Sigmoid colon (tissue), 6 donors: ENCODE measurements at regions not wholly inside any gene's neighbourhood (a gene's known extent, or its start where the extent isn't known, plus 50 kb on each side); places are given as distances from the start of the nearest gene placed in this dataset.

Source experiments
- DNase-seq: peaks from one replicate; pipeline ENCODE4 v3.0.0-alpha.2; 2019
- H3K27ac ChIP-seq, 4 donors: fragments of 200-600 bp; sonication (generic); one replicate each; pipeline ENCODE4 v1.5.1; 2016 to 2019; ENCODE audit warnings: mild to moderate bottlenecking in 1 of 4
- H3K27me3 ChIP-seq, 3 donors: fragments of 200-600 bp; sonication (generic); one replicate each; pipeline ENCODE4 v1.5.1; 2019; ENCODE audit warnings: mild to moderate bottlenecking in 1 of 3
- H3K36me3 ChIP-seq, 4 donors: fragments of 200-600 bp; sonication (generic); one replicate each; pipeline ENCODE4 v1.5.1; 2016 to 2019
- H3K4me1 ChIP-seq, 4 donors: fragments of 200-600 bp; sonication (generic); one replicate each; pipeline ENCODE4 v1.5.1; 2017 to 2019
- H3K4me3 ChIP-seq, 4 donors: fragments of 200-600 bp; sonication (generic); one replicate each; pipeline ENCODE4 v1.5.1; 2017 to 2019; ENCODE audit warnings: mild to moderate bottlenecking in 2 of 4, moderate library complexity in 1 of 4
- H3K9me3 ChIP-seq, 4 donors: fragments of 200-600 bp in 3 of 4; sonication (generic) in 3 of 4; one replicate each; pipeline versions ENCODE4 v1.5.1 to v1.6.1; 2013 to 2019
- EP300 ChIP-seq, 4 donors: sonication (generic); formaldehyde crosslinking; IDR thresholded peaks; one replicate each; pipeline ENCODE4 v1.6.1; 2017; ENCODE audit warnings: antibody characterized with exemption in 4 of 4
- POLR2A ChIP-seq, 2 donors: fragments of 450-650 bp; IDR thresholded peaks; one replicate each; pipeline ENCODE4 v1.6.1; 2016; ENCODE audit warnings: antibody characterized with exemption in 2 of 2, mild to moderate bottlenecking in 2 of 2, moderate library complexity in 2 of 2
- POLR2AphosphoS5 ChIP-seq, 4 donors: sonication (generic); formaldehyde crosslinking; IDR thresholded peaks; one replicate each; pipeline ENCODE4 v1.6.1; 2017; ENCODE audit warnings: antibody characterized with exemption in 4 of 4
- WGBS, 2 donors: extraction: QIAGEN DNeasy Blood & Tissue Kit; methylation state at CpG; one replicate each; pipeline ENCODE4 v1.1.7; 2013; 5-methylcytosine and 5-hydroxymethylcytosine counted together
- intact Hi-C: fragments of 100-400 bp; cut with DNase I; formaldehyde crosslinking; loops from one replicate; pipeline ENCODE4 v1.15.1; 2023
- TF ChIP-seq, protein P1 (sequence below), 4 experiments: fragments of 450-650 bp in 3 of 4; fragments of 200-600 bp in 1 of 4; IDR thresholded peaks; one replicate each; pipeline ENCODE4 v1.5.1; 2016 to 2019; ENCODE audit warnings: antibody characterized with exemption in 4 of 4, mild to moderate bottlenecking in 3 of 4, moderate library complexity in 2 of 4
- donor health status: healthy with polysubstance abuse.
- donor health status: healthy.

DNA sequence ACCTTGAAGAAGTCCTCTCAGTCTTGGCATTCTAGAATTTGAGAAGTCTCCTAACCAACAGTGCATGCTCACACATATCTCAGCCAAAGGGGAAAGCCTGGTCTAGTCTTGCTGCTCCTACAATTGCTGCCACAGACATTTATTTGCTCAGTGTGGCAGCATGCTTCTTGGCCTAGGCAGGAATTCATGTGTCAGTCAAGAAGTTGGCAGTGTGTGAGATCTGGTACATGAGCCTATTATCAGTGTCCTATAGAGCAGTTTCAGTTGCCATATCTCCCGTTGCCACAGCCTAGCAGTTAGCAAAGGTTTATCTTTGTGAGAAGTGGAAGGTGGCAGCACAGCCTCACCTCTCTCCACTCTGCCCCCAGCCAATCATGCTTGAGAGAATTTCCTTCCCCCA is 176.9 kb upstream of the ARHGEF9 start:
- 27 to 69% methylated on average over 1 of the region's 1 CpG for WGBS, 2 donors
- no peak overlapping the region for H3K27ac ChIP-seq
- H3K4me3 ChIP-seq: no peak overlapping the region
- no peaks in the 10 kb centered on the region for H3K4me1 ChIP-seq
- intact Hi-C loops: no loop called here
- DNase-seq: no peak
- TF ChIP-seq EP300 (IDR thresholded peaks at IDR 0.05) (no peak), POLR2AphosphoS5 (IDR thresholded peaks at IDR 0.05) (no peak), POLR2A (IDR thresholded peaks at IDR 0.05) (no peak)
- TF ChIP-seq, protein P1, sequence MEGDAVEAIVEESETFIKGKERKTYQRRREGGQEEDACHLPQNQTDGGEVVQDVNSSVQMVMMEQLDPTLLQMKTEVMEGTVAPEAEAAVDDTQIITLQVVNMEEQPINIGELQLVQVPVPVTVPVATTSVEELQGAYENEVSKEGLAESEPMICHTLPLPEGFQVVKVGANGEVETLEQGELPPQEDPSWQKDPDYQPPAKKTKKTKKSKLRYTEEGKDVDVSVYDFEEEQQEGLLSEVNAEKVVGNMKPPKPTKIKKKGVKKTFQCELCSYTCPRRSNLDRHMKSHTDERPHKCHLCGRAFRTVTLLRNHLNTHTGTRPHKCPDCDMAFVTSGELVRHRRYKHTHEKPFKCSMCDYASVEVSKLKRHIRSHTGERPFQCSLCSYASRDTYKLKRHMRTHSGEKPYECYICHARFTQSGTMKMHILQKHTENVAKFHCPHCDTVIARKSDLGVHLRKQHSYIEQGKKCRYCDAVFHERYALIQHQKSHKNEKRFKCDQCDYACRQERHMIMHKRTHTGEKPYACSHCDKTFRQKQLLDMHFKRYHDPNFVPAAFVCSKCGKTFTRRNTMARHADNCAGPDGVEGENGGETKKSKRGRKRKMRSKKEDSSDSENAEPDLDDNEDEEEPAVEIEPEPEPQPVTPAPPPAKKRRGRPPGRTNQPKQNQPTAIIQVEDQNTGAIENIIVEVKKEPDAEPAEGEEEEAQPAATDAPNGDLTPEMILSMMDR (IDR thresholded peaks at IDR 0.05): no peak
- no peaks in the 10 kb centered on the region for H3K36me3 ChIP-seq
- no peaks in the 10 kb centered on the region for H3K9me3 ChIP-seq
- H3K27me3 ChIP-seq: no peaks in the 10 kb centered on the region

DNA sequence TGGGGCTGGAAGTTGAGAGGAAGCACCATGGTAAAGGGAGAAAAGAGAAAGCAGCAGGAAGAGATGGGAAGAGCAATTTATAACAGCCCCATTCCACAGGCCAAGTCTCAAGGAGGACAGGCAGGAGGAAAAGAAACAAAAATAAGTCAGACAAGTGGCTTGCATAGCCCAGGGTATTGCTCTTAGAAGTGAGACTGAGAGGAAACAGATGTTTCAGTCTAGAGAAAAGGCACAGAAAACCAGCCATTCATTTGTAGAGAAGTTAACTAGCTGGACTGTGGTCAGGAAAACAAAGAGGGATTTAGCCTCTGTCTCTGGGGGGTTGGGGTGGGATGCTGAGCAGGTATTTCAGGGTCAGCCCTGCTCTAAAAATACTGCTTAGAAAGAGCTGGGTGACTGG is 175.0 kb upstream of the ARHGEF9 start:
- TF ChIP-seq, protein P1 (IDR thresholded peaks at IDR 0.05): no peak
- TF ChIP-seq POLR2AphosphoS5 (IDR thresholded peaks at IDR 0.05) (no peak), POLR2A (IDR thresholded peaks at IDR 0.05) (no peak), EP300 (IDR thresholded peaks at IDR 0.05) (no peak)
- intact Hi-C loops: no loop called here
- Histone ChIP-seq H3K27ac (no peak overlapping the region), H3K27me3 (no peaks in the 10 kb centered on the region), H3K36me3 (no peaks in the 10 kb centered on the region), H3K4me1 (no peaks in the 10 kb centered on the region), H3K9me3 (no peaks in the 10 kb centered on the region), H3K4me3 (no peak overlapping the region)
- no peak for DNase-seq

DNA sequence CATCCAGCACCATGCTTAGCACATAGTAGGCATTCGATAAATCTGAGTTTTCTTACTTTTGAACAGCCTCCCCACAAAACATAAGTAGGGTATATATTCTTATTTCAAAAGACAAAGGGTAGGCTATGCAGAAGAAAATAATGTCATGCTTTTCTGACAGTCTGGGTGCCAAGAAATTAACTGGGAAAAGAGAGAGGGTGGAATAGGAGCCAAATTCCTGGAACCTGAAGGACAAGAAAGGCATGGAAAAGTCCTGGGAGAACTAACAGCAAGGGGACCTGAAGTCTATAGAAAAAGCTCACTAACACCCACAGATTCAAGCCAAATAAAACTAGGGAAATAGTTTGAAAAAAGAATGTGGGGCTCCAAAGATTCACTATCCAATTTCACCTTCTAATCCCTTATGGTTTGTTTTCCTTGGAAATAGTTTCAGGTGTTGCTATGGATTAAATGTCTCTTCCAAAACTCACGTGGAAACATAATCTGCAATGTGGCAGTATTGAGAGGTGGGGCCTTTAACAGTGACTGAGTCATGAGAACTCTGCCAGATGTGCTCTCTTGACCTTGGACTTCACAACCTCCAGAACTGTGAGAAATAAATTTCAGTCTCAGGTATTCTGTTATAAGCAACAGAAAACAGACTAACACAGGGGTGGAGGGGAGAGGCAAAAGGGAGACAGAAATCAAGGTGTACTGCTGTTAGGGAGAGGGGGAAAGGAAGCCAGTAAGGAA is 173.3 kb upstream of the ARHGEF9 start:
- Histone ChIP-seq H3K36me3 (no peaks in the 10 kb centered on the region), H3K27me3 (no peaks in the 10 kb centered on the region), H3K27ac (no peak overlapping the region), H3K4me1 (no peaks in the 10 kb centered on the region), H3K9me3 (no peaks in the 10 kb centered on the region), H3K4me3 (no peak overlapping the region)
- intact Hi-C loops: no loop called here
- TF ChIP-seq, protein P1 (IDR thresholded peaks at IDR 0.05): no peak
- no peak for TF ChIP-seq EP300 (IDR thresholded peaks at IDR 0.05)
- no peak for TF ChIP-seq POLR2A (IDR thresholded peaks at IDR 0.05)
- no peak for TF ChIP-seq POLR2AphosphoS5 (IDR thresholded peaks at IDR 0.05)
- WGBS, 2 donors: 75 to 91% methylated on average over 2 of the region's 2 CpGs
- no peak for DNase-seq

- H3K27me3 ChIP-seq: no peaks in the 10 kb centered on the region
- H3K4me3 ChIP-seq: no peak overlapping the region
- intact Hi-C loops: no loop called here
- TF ChIP-seq EP300 (IDR thresholded peaks at IDR 0.05) (no peak), POLR2AphosphoS5 (IDR thresholded peaks at IDR 0.05) (no peak), POLR2A (IDR thresholded peaks at IDR 0.05) (no peak)
- TF ChIP-seq, protein P1 (IDR thresholded peaks at IDR 0.05): no peak
- no peak overlapping the region for H3K27ac ChIP-seq
- no peak for DNase-seq
- no peaks in the 10 kb centered on the region for H3K9me3 ChIP-seq
- WGBS, 2 donors: 93 to 95% methylated on average over 2 of the region's 2 CpGs
- no peaks in the 10 kb centered on the region for H3K4me1 ChIP-seq
- H3K36me3 ChIP-seq: no peaks in the 10 kb centered on the region
Observed at GRCh38 chrX:63935835-63936234, 150.8 kb upstream of the ARHGEF9 start.

- 32 to 63% methylated on average over 3 of the region's 3 CpGs for WGBS, 2 donors
- intact Hi-C loops: no loop called here
- H3K9me3 ChIP-seq: no peaks in the 10 kb centered on the region
- H3K4me3 ChIP-seq: no peak overlapping the region
- H3K27ac ChIP-seq: no peak overlapping the region
- H3K36me3 ChIP-seq: no peaks in the 10 kb centered on the region
- no peaks in the 10 kb centered on the region for H3K4me1 ChIP-seq
- no peak for DNase-seq
- no peak for TF ChIP-seq EP300 (IDR thresholded peaks at IDR 0.05)
- no peak for TF ChIP-seq POLR2A (IDR thresholded peaks at IDR 0.05)
- TF ChIP-seq, protein P1 (IDR thresholded peaks at IDR 0.05): no peak
- no peak for TF ChIP-seq POLR2AphosphoS5 (IDR thresholded peaks at IDR 0.05)
- no peaks in the 10 kb centered on the region for H3K27me3 ChIP-seq
Observed at GRCh38 chrX:63934791-63935190, 149.8 kb upstream of the ARHGEF9 start.
